Astrocyte of the spinal cord (primary cell): ENCODE measurements at regions not wholly inside any gene's neighbourhood (a gene's known extent, or its start where the extent isn't known, plus 50 kb on each side); places are given as distances from the start of the nearest gene placed in this dataset.

Source experiments
- DNase-seq: peaks from one replicate; pipeline ENCODE4 v3.0.0; 2011; ENCODE audit warnings: low read depth, low spot score
- H3K4me3 ChIP-seq: 2 replicates; pipeline ENCODE4 v1.5.1; 2011; ENCODE audit warnings: low read depth, mild to moderate bottlenecking, low read length, moderate library complexity
- in situ Hi-C: cut with HindIII; loops from 2 replicates; pipeline ENCODE4 v1.10.0; 2017; ENCODE audit warnings: low sequenced_read_pairs
- TF ChIP-seq, protein P1 (sequence below): IDR thresholded peaks from 2 replicates; pipeline ENCODE4 v1.5.1; 2012; ENCODE audit warnings: low read depth, mild to moderate bottlenecking, low read length, inconsistent platforms

DNA sequence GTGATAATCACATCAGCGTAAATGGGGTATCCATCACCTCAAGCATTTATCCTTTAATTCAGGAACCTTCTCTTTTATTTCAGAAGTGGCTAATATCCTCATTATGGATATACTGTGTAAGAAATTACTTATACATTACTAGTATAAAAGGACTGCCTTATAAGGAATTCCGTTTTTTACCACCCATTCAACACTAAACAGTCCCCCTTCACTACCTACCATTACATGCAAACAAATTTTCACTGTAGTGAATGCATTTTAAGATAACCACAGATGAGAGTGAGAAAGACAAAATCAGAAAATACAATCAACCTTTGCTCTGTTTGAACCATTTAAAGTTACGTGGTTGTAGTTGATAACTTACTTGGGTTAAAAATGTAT, 551.2 kb downstream of the RNF144A start:
- TF ChIP-seq, protein P1, sequence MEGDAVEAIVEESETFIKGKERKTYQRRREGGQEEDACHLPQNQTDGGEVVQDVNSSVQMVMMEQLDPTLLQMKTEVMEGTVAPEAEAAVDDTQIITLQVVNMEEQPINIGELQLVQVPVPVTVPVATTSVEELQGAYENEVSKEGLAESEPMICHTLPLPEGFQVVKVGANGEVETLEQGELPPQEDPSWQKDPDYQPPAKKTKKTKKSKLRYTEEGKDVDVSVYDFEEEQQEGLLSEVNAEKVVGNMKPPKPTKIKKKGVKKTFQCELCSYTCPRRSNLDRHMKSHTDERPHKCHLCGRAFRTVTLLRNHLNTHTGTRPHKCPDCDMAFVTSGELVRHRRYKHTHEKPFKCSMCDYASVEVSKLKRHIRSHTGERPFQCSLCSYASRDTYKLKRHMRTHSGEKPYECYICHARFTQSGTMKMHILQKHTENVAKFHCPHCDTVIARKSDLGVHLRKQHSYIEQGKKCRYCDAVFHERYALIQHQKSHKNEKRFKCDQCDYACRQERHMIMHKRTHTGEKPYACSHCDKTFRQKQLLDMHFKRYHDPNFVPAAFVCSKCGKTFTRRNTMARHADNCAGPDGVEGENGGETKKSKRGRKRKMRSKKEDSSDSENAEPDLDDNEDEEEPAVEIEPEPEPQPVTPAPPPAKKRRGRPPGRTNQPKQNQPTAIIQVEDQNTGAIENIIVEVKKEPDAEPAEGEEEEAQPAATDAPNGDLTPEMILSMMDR = no peak
- no peak overlapping the region for H3K4me3 ChIP-seq
- DNase-seq = no peak
- in situ Hi-C loops = no loop called here

DNA sequence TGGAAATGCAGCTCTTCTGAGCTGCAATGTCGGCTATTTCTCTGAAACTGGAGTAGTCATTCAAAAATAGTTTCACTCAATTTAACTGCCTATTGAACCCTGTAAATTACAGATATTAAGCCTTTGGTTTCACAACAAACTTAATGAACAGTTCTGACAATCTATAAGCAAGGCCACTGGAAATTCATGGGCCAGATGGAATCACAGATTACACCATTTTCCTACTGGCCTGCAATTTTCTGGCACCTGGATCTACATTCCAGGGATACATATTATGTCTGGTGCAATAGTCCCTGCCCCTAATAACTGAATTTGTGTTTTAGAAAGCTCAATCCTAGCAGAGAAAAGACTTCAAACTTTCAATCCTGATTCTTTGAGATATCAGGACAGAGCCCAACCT, 551.7 kb downstream of the RNF144A start:
- H3K4me3 ChIP-seq = no peak overlapping the region
- TF ChIP-seq, protein P1 = no peak
- no peak for DNase-seq
- in situ Hi-C loops = no loop called here

DNA sequence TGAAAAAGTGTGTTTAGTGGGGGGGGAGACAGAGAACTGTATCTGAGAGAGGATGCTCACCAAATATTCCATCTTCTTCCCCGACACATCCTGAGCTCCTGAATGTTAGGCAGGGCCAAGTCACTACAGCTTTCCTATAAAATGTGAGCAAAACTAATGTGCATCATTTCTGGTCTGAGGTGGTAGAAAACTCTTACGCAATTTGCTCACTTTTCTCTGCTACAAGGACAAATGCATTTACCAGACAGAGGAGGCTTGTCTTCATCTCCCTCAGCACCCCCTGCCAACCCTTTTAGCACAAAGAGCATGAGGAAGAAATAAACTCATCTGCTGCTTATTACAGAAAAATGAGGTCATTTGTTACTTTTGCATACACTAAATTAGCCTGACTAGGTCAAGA, 554.0 kb downstream of the RNF144A start:
- no peak for DNase-seq
- in situ Hi-C loops = no loop called here
- TF ChIP-seq, protein P1 = no peak

DNA sequence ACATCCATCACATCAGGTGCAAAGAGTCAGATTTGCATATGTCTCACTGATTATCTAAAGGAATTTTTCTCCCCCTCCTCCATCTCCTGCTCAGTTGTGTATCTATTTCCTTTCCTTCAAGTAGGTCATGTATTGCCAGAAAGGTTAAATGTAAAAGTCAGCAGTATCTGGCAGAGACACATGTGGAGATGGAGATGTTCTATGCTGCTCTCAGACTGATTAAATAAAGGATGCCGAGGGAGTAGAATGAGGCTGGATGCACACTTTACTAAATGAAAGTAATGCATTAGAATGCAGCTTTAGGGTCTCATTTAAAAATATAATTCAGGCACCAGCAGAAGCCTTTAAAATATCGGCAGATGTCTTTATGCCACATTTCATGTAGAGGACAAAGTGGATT, 555.3 kb downstream of the RNF144A start:
- TF ChIP-seq, protein P1 = no peak
- in situ Hi-C loops = no loop called here
- no peak for DNase-seq

More for the DNA sequence above, 554.0 kb downstream of the RNF144A start:
- H3K4me3 ChIP-seq = no peak overlapping the region

DNA sequence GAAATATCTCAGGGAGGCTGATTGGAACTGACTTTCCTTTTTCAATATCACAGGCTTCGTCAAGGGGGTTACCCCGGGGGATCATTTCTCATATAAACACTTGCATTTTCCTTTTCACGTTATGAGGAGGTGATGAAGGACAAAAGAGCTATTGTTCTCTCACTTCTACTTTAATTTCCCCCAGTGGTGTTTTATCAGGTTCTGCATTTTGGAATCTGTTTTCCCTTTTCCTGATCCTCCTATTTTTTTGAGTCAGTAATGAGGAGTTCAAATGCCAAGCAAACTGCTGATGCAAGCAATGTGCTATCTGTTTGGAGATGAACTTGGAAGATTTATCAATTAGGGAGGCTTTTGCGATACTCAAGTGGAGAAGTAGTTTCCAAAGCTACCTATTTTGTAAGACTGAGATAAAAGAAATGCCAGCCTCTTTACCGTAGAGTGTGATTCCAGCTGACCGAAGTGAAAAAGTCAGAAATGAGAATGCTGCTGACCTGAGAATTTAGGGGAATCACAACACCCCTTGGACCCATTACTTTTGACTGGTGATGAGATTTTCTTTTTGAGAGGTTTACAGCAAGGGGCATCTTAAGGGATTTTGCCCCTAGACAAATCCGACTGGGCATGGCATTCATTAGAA, 556.0 kb downstream of the RNF144A start:
- no peak for DNase-seq
- in situ Hi-C loops = no loop called here
- TF ChIP-seq, protein P1 = no peak
- no peak overlapping the region for H3K4me3 ChIP-seq

More for the DNA sequence above, 555.3 kb downstream of the RNF144A start:
- no peak overlapping the region for H3K4me3 ChIP-seq

DNA sequence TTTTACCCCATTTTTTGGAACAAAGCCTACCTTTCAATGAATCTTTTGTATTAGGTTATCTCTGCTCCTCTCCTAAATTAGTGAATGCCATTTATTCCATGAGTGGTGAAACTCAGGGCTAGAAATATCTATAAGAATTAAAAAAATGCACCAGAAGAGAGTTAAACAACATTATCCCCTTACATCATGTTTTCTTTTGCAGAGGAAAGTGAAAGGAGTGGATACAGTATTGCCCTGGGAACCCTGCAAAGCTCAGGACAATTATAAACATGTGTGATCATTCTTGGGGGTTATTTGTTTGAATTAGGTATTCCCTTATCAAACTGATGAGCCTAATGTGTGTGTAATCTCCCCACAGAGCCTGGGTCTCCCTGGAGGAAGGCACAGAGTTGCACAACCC, 559.2 kb downstream of the RNF144A start:
- H3K4me3 ChIP-seq = no peak overlapping the region
- in situ Hi-C loops = no loop called here
- DNase-seq = no peak
- TF ChIP-seq, protein P1 = no peak

DNA sequence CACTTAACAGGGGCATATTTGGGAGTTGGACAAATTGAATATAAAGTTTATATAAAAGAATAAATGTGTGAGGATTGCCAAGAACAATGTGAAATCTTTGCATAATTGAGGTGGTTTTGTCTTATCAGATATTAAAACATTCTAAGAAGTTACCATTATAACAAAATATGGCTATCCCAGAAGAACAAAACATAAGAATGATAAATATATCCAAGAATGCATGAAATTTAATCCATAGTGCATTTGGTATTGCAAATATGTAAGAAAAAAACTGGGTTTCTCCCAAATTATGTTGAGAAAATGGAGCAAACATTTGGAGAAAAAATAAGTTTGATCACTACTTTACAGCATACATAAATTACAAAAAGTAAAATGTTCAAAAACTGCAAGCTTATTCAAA, 562.4 kb downstream of the RNF144A start:
- TF ChIP-seq, protein P1 = no peak
- in situ Hi-C loops = no loop called here
- no peak for DNase-seq
- H3K4me3 ChIP-seq = no peak overlapping the region
